Vagina (tissue), 2 donors: ENCODE measurements at regions not wholly inside any gene's neighbourhood (a gene's known extent, or its start where the extent isn't known, plus 50 kb on each side); places are given as distances from the start of the nearest gene placed in this dataset.

Experiments used
- POLR2A ChIP-seq, 2 donors: fragments of 450-650 bp; IDR thresholded peaks; one replicate each; pipeline ENCODE4 v1.6.1; 2017; ENCODE audit warnings: antibody characterized with exemption in 2 of 2, mild to moderate bottlenecking in 2 of 2, moderate library complexity in 2 of 2
- POLR2AphosphoS5 ChIP-seq, 2 donors: sonication (generic); formaldehyde crosslinking; IDR thresholded peaks; one replicate each; pipeline ENCODE4 v1.9.0; 2017; ENCODE audit warnings: antibody characterized with exemption in 2 of 2, mild to moderate bottlenecking in 2 of 2, low read depth in 1 of 2; ENCODE audit not compliant: insufficient read depth in 1 of 2

DNA sequence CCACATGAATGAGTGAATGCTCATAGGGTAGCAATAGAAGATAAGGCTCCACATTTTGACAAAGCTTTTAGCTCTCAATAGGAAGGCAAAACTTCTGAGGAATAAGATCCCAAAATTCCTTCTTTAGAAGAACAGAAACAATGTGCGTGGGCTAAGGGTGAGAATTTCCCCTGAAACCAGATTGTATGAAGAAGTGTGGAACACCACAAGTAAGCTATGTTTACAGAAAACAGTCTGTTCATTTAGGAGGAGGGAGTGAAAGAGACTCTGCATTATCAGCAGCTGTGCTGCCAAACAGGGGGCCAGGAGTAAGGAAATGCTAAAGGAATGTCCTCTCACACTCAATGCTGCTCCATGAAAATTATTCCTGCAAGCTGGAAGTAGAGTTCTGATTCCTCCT is 851.6 kb downstream of the CENPC start:
- TF ChIP-seq POLR2A (IDR thresholded peaks at IDR 0.05): no peak
- no peak for TF ChIP-seq POLR2AphosphoS5 (IDR thresholded peaks at IDR 0.05; ENCODE audit: insufficient read depth in 1 of 2, low read depth in 1 of 2)
